ENCODE measurements at regions not wholly inside any gene's neighbourhood (a gene's known extent, or its start where the extent isn't known, plus 50 kb on each side); places are given as distances from the start of the nearest gene placed in this dataset.
A peak's percentile ranks its signal among the peaks of the same experiment; 100 is the strongest.

GRCh38 chr5:68445257-68446069, 229.9 kb downstream of the PIK3R1 start:
- no peak overlapping the region for H3K4me3 Mint-ChIP-seq
- no peaks in the 10 kb centered on the region for H3K9me3 ChIP-seq (ENCODE audit: control insufficient read depth, low read length, poor library complexity, severe bottlenecking)
- peaks cover 4% of the 10 kb centered on the region for H3K4me1 Mint-ChIP-seq
- peaks cover 15% of the 10 kb centered on the region for H3K27me3 Mint-ChIP-seq
- peaks cover 3% of the 10 kb centered on the region for H3K36me3 Mint-ChIP-seq (ENCODE audit: low read depth)
- DNase-seq (no peak), ATAC-seq (no peak)
- H3K27ac Mint-ChIP-seq, result no peak overlapping the region

DNA sequence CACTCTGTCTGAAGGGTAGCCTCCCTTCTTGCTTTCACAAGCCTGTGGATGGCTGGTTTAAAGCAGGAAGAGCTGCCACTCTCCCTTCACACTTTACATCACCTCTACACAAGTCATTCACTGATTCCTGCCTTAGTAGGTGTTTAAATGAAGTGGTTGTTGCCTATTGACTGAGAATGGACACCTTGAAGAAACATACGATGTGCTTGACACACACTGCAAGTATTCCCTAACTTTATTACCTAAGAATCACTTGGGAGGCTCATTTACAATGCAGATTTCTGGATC, 230.5 kb downstream of the PIK3R1 start:
- ATAC-seq, result no peak
- Mint-ChIP-seq H3K4me3 (no peak overlapping the region), H3K36me3 (ENCODE audit: low read depth) (peaks cover 3% of the 10 kb centered on the region), H3K27me3 (peaks cover 16% of the 10 kb centered on the region), H3K4me1 (peaks cover 4% of the 10 kb centered on the region), H3K27ac (no peak overlapping the region)
- DNase-seq, result no peak
- H3K9me3 ChIP-seq (ENCODE audit: control insufficient read depth, low read length, poor library complexity, severe bottlenecking), result no peaks in the 10 kb centered on the region

- ATAC-seq, result no peak
- no peak for DNase-seq
- peaks cover 16% of the 10 kb centered on the region for H3K27me3 Mint-ChIP-seq
- H3K9me3 ChIP-seq (ENCODE audit: control insufficient read depth, low read length, poor library complexity, severe bottlenecking), result no peaks in the 10 kb centered on the region
- H3K4me3 Mint-ChIP-seq, result no peak overlapping the region
- peaks cover 5% of the 10 kb centered on the region for H3K36me3 Mint-ChIP-seq (ENCODE audit: low read depth)
- H3K4me1 Mint-ChIP-seq, result peaks cover 1% of the 10 kb centered on the region
- no peak overlapping the region for H3K27ac Mint-ChIP-seq
These were observed 230.9 kb downstream of the PIK3R1 start for GRCh38 chr5:68446487-68446894.

GRCh38 chr5:68447136-68447929, 231.8 kb downstream of the PIK3R1 start:
- no peaks in the 10 kb centered on the region for H3K9me3 ChIP-seq (ENCODE audit: control insufficient read depth, low read length, poor library complexity, severe bottlenecking)
- Mint-ChIP-seq H3K36me3 (ENCODE audit: low read depth) (peaks cover 5% of the 10 kb centered on the region), H3K27ac (no peak overlapping the region), H3K4me3 (no peak overlapping the region), H3K27me3 (peaks cover 16% of the 10 kb centered on the region), H3K4me1 (no peaks in the 10 kb centered on the region)
- no peak for ATAC-seq
- no peak for DNase-seq

GRCh38 chr5:68449380-68449779, 233.8 kb downstream of the PIK3R1 start:
- Mint-ChIP-seq H3K36me3 (ENCODE audit: low read depth) (peaks cover 5% of the 10 kb centered on the region), H3K4me1 (no peaks in the 10 kb centered on the region), H3K27me3 (peaks cover 16% of the 10 kb centered on the region), H3K27ac (no peak overlapping the region), H3K4me3 (no peak overlapping the region)
- DNase-seq (no peak), ATAC-seq (no peak)
- H3K9me3 ChIP-seq (ENCODE audit: control insufficient read depth, low read length, poor library complexity, severe bottlenecking), result no peaks in the 10 kb centered on the region

DNA sequence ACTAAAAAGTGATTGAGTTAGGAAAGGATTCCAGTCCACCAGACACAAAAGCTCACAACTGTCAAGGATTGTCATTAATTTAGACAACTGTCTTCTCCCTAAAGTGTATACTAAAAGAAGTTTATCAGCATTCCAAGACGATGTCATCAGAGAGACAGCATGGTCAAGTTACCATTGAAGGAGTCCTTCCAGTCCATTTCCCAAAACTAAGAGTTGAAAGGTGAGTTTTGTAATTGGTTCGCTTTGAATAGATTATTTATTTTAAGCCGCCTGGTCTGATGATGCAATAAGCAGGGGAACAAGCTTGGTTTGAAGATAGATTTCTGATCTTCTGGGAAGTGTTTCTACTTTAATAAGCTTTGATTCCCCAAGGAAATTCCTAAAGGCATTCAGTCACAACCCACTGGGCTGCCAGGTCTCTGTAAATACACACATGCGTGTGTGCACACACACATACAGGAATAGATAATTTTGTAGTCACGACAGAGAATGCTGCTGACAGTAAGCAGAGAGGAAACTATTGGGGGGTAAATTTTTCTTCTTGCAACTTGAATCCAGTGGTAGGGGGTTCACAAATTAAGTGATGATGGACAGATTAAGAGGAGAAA, 234.8 kb downstream of the PIK3R1 start:
- no peak overlapping the region for H3K27ac Mint-ChIP-seq
- H3K9me3 ChIP-seq (ENCODE audit: control insufficient read depth, low read length, poor library complexity, severe bottlenecking), result no peaks in the 10 kb centered on the region
- no peaks in the 10 kb centered on the region for H3K4me1 Mint-ChIP-seq
- peaks cover 20% of the 10 kb centered on the region for H3K27me3 Mint-ChIP-seq
- DNase-seq (no peak), ATAC-seq (no peak)
- H3K4me3 Mint-ChIP-seq, result no peak overlapping the region
- peaks cover 5% of the 10 kb centered on the region for H3K36me3 Mint-ChIP-seq (ENCODE audit: low read depth)

DNA sequence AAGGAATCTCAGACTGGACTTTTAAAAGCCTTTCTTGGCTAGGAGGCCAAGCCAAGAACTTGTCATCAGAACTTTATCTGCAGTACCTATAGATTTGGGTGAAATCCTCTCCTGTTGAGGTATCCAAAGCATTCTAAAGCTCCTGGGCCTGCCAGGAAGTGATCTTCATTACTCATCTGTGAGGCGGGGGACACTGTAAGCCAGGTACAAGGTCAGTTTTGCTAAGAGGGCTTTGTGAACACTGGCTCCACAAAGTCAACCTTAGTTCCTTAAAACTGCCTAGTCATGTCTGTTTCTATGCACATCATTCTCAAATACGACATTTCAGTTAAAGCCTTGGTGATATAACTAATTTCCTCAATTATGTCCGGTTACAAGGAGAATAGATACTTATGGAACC, 236.7 kb downstream of the PIK3R1 start:
- ATAC-seq, result no peak
- Mint-ChIP-seq H3K4me3 (no peak overlapping the region), H3K36me3 (ENCODE audit: low read depth) (peaks cover 5% of the 10 kb centered on the region), H3K27ac (no peak overlapping the region), H3K4me1 (no peaks in the 10 kb centered on the region), H3K27me3 (peaks cover 22% of the 10 kb centered on the region)
- no peak for DNase-seq
- H3K9me3 ChIP-seq (ENCODE audit: control insufficient read depth, low read length, poor library complexity, severe bottlenecking), result no peaks in the 10 kb centered on the region

GRCh38 chr5:68454172-68454571, 238.6 kb downstream of the PIK3R1 start:
- Mint-ChIP-seq H3K4me1 (peaks cover 15% of the 10 kb centered on the region), H3K27me3 (peaks cover 16% of the 10 kb centered on the region), H3K27ac (no peak overlapping the region), H3K4me3 (no peak overlapping the region), H3K36me3 (ENCODE audit: low read depth) (peaks cover 5% of the 10 kb centered on the region)
- H3K9me3 ChIP-seq (ENCODE audit: control insufficient read depth, low read length, poor library complexity, severe bottlenecking), result no peaks in the 10 kb centered on the region
- DNase-seq (no peak), ATAC-seq (no peak)

DNA sequence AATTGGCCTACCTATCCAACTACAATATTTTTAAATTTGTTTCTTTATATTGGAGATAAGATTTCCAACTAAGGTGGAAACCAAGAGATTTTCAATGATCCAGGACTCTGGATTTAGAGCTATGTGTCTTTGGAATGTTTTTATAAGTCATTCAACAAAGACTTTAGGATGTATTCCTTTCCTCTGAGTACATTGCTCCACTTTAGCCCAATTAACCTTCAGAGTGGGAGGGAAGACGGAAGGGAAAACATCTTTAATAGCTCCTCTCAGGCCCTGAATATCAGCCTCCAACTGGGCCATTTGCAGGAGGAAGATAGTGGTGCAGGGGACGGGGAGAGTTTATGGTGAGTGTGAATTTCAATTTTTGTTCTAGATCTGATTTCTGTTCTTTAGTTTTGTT, 239.2 kb downstream of the PIK3R1 start:
- ATAC-seq, result no peak
- no peak for DNase-seq
- Mint-ChIP-seq H3K4me1 (peaks cover 16% of the 10 kb centered on the region), H3K36me3 (ENCODE audit: low read depth) (peaks cover 3% of the 10 kb centered on the region), H3K27ac (no peak overlapping the region), H3K27me3 (peaks cover 10% of the 10 kb centered on the region), H3K4me3 (no peak overlapping the region)
- H3K9me3 ChIP-seq (ENCODE audit: control insufficient read depth, low read length, poor library complexity, severe bottlenecking), result no peaks in the 10 kb centered on the region

GRCh38 chr5:68455216-68455615, 239.7 kb downstream of the PIK3R1 start:
- peaks cover 19% of the 10 kb centered on the region for H3K4me1 Mint-ChIP-seq
- DNase-seq (no peak), ATAC-seq (no peak)
- peaks cover 2% of the 10 kb centered on the region for H3K36me3 Mint-ChIP-seq (ENCODE audit: low read depth)
- peaks cover 9% of the 10 kb centered on the region for H3K27me3 Mint-ChIP-seq
- peak overlapping the region; percentile 27 for H3K27ac Mint-ChIP-seq
- H3K4me3 Mint-ChIP-seq, result no peak overlapping the region
- H3K9me3 ChIP-seq (ENCODE audit: control insufficient read depth, low read length, poor library complexity, severe bottlenecking), result no peaks in the 10 kb centered on the region

DNA sequence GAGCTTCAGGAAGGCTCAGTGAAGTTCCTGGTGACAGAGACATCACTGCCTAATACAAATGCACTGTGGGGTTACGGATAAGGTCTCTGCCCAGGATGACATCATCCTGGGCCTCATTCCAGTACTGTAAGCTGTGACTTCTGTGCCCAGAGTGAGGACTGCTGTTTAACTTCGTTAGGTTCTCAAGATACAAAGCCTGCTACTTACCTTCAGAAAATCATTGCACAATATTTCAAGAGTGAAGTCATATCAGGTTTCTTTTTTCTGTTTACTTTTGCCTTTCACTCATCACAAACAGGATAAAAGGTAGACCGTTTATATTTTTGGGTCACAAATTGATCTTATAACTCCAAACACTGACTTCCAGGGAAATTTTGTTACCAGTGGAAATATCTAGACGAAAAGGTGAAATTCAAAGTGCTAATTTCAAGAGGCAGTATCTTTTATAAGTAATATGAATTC, 241.2 kb downstream of the PIK3R1 start:
- H3K4me3 Mint-ChIP-seq, result no peak overlapping the region
- no peak for DNase-seq
- ATAC-seq, result no peak

DNA sequence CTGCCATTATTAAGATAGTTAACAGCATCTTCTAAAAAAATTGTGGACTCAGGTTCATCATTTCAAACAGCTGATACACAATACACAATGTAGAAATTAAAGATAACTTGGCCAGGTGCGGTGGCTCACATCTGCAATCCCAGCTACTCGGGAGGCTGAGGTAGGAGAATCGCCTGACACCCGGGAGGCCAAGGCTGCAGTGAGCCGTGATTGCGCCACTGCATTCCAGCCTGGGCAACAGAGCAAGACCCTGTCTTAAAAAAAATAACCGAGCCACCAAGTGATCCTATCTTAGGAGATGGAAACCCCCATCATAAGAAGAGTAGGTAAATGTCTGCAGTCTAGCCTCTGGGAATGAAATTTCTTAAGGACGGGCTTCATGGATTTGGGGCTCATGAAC, 241.7 kb downstream of the PIK3R1 start:
- no peaks in the 10 kb centered on the region for H3K9me3 ChIP-seq (ENCODE audit: control insufficient read depth, low read length, poor library complexity, severe bottlenecking)
- Mint-ChIP-seq H3K4me1 (peaks cover 19% of the 10 kb centered on the region), H3K27me3 (peaks cover 5% of the 10 kb centered on the region), H3K36me3 (ENCODE audit: low read depth) (no peaks in the 10 kb centered on the region), H3K4me3 (no peak overlapping the region), H3K27ac (no peak overlapping the region)
- ATAC-seq (no peak), DNase-seq (no peak)

More for the DNA sequence above, 241.2 kb downstream of the PIK3R1 start:
- Mint-ChIP-seq H3K27me3 (peaks cover 5% of the 10 kb centered on the region), H3K27ac (no peak overlapping the region), H3K36me3 (ENCODE audit: low read depth) (no peaks in the 10 kb centered on the region), H3K4me1 (peaks cover 19% of the 10 kb centered on the region)
- no peaks in the 10 kb centered on the region for H3K9me3 ChIP-seq (ENCODE audit: control insufficient read depth, low read length, poor library complexity, severe bottlenecking)

DNA sequence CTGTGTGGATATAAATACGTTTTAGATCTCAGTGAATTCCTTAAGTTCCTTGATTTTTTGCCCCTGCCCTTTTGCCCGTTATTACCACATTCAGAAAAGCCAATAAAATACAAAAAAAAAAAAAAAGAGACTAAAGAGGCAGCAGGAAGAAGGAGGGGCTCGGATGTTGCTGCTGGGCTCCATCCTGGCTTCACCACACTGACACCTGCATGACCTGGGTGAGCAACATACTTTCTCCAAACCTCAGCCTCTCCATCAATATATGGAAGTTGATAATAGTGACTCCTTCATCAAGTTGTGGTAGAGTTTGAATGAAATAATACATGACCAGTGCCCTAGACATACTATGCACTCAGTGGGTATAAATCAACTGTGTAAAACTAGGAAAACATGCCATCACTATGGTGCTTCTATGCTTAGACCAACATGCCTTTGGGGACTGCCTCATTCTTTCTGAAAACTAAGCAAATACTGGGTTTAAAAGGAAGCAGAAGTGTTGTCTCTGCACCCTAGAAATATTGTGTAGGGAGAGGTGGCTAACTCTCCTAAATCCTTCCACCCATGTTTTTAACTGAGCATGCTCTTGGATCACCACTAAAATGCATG, 243.0 kb downstream of the PIK3R1 start:
- DNase-seq (no peak), ATAC-seq (peak; percentile 66)
- H3K9me3 ChIP-seq (ENCODE audit: control insufficient read depth, low read length, poor library complexity, severe bottlenecking), result no peaks in the 10 kb centered on the region
- Mint-ChIP-seq H3K4me1 (peaks cover 19% of the 10 kb centered on the region), H3K4me3 (no peak overlapping the region), H3K27ac (peak overlapping the region; percentile 3), H3K36me3 (ENCODE audit: low read depth) (no peaks in the 10 kb centered on the region), H3K27me3 (peaks cover 5% of the 10 kb centered on the region)
